Suprapubic skin (tissue), 4 donors: ENCODE measurements at regions not wholly inside any gene's neighbourhood (a gene's known extent, or its start where the extent isn't known, plus 50 kb on each side); places are given as distances from the start of the nearest gene placed in this dataset.

Experiments used
- DNase-seq, 2 donors: peaks; one replicate each; pipeline ENCODE4 v3.0.0-alpha.2; 2019; ENCODE audit warnings: low spot score in 2 of 2
- H3K27ac ChIP-seq: fragments of 200-600 bp; sonication (generic); one replicate; pipeline ENCODE4 v1.5.1; 2019
- H3K27me3 ChIP-seq: fragments of 200-600 bp; sonication (generic); one replicate; pipeline ENCODE4 v1.5.1; 2019
- H3K36me3 ChIP-seq: fragments of 200-600 bp; sonication (generic); one replicate; pipeline ENCODE4 v1.5.1; 2019
- H3K4me1 ChIP-seq: fragments of 200-600 bp; sonication (generic); one replicate; pipeline ENCODE4 v1.5.1; 2019
- H3K4me3 ChIP-seq: fragments of 200-600 bp; sonication (generic); one replicate; pipeline ENCODE4 v1.5.1; 2019; ENCODE audit warnings: mild to moderate bottlenecking
- H3K9me3 ChIP-seq: fragments of 200-600 bp; sonication (generic); one replicate; pipeline ENCODE4 v1.5.1; 2019
- CTCF ChIP-seq, 2 donors: fragments of 200-600 bp in 1 of 2; fragments of 450-650 bp in 1 of 2; sonication (generic) in 1 of 2; IDR thresholded peaks; one replicate each; pipeline ENCODE4 v1.5.1; 2016 to 2019; ENCODE audit warnings: antibody characterized with exemption in 2 of 2, mild to moderate bottlenecking in 1 of 2, moderate library complexity in 1 of 2
- EP300 ChIP-seq: sonication (generic); formaldehyde crosslinking; IDR thresholded peaks from one replicate; pipeline ENCODE4 v1.6.1; 2017; ENCODE audit warnings: antibody characterized with exemption
- POLR2A ChIP-seq, 2 donors: fragments of 450-650 bp; IDR thresholded peaks; one replicate each; pipeline ENCODE4 v1.6.1; 2017; ENCODE audit warnings: antibody characterized with exemption in 2 of 2, mild to moderate bottlenecking in 2 of 2, moderate library complexity in 2 of 2
- POLR2AphosphoS5 ChIP-seq, 3 donors: sonication (generic); formaldehyde crosslinking; IDR thresholded peaks; one replicate each; pipeline ENCODE4 v1.6.1; 2017; ENCODE audit warnings: antibody characterized with exemption in 3 of 3
- WGBS: methylation state at CpG from one replicate; pipeline ENCODE4 v1.1.5; 2018; 5-methylcytosine and 5-hydroxymethylcytosine counted together

- Histone ChIP-seq H3K27ac (no peak overlapping the region), H3K9me3 (no peaks in the 10 kb centered on the region), H3K4me3 (no peak overlapping the region), H3K27me3 (no peaks in the 10 kb centered on the region), H3K36me3 (no peaks in the 10 kb centered on the region), H3K4me1 (no peaks in the 10 kb centered on the region)
- TF ChIP-seq POLR2AphosphoS5 (IDR thresholded peaks at IDR 0.05) = no peak
- TF ChIP-seq POLR2A (IDR thresholded peaks at IDR 0.05) = no peak
- no peak for TF ChIP-seq EP300
- no peak for TF ChIP-seq CTCF (IDR thresholded peaks at IDR 0.05)
- WGBS = 74% methylated on average over 3 of the region's 3 CpGs
- DNase-seq = no peak
These were observed 184.8 kb downstream of the TXNL1 start for GRCh38 chr18:56453631-56454030.

- 50% methylated on average over 1 of the region's 1 CpG for WGBS
These were observed 187.2 kb downstream of the TXNL1 start for GRCh38 chr18:56451188-56451587.

GRCh38 chr18:56448751-56449150, 189.6 kb downstream of the TXNL1 start:
- no peak for DNase-seq
- 72% methylated on average over 5 of the region's 5 CpGs for WGBS
- no peak for TF ChIP-seq CTCF (IDR thresholded peaks at IDR 0.05)
- no peak for TF ChIP-seq EP300
- no peak for TF ChIP-seq POLR2AphosphoS5 (IDR thresholded peaks at IDR 0.05)
- no peak for TF ChIP-seq POLR2A (IDR thresholded peaks at IDR 0.05)
- Histone ChIP-seq H3K4me3 (no peak overlapping the region), H3K4me1 (peaks cover 8% of the 10 kb centered on the region), H3K27me3 (no peaks in the 10 kb centered on the region), H3K27ac (no peak overlapping the region), H3K36me3 (no peaks in the 10 kb centered on the region), H3K9me3 (no peaks in the 10 kb centered on the region)

More at GRCh38 chr18:56451188-56451587, 187.2 kb downstream of the TXNL1 start:
- no peak for TF ChIP-seq POLR2A (IDR thresholded peaks at IDR 0.05)
- TF ChIP-seq CTCF (IDR thresholded peaks at IDR 0.05) = no peak
- TF ChIP-seq POLR2AphosphoS5 (IDR thresholded peaks at IDR 0.05) = no peak
- no peak for TF ChIP-seq EP300
- Histone ChIP-seq H3K36me3 (no peaks in the 10 kb centered on the region), H3K27ac (no peak overlapping the region), H3K27me3 (no peaks in the 10 kb centered on the region), H3K4me1 (peaks cover 8% of the 10 kb centered on the region), H3K9me3 (no peaks in the 10 kb centered on the region), H3K4me3 (no peak overlapping the region)
- DNase-seq = no peak

GRCh38 chr18:56445422-56445821, 193.0 kb downstream of the TXNL1 start:
- H3K27me3 ChIP-seq = no peaks in the 10 kb centered on the region
- H3K27ac ChIP-seq = no peak overlapping the region
- no peak overlapping the region for H3K4me3 ChIP-seq
- 53% methylated on average over 6 of the region's 6 CpGs for WGBS
- DNase-seq = no peak
- peaks cover 8% of the 10 kb centered on the region for H3K4me1 ChIP-seq
- no peaks in the 10 kb centered on the region for H3K9me3 ChIP-seq
- TF ChIP-seq POLR2AphosphoS5 (IDR thresholded peaks at IDR 0.05) = no peak
- TF ChIP-seq POLR2A (IDR thresholded peaks at IDR 0.05) = no peak
- TF ChIP-seq EP300 = no peak
- no peak for TF ChIP-seq CTCF (IDR thresholded peaks at IDR 0.05)
- H3K36me3 ChIP-seq = no peaks in the 10 kb centered on the region

- Histone ChIP-seq H3K4me3 (no peak overlapping the region), H3K27me3 (no peaks in the 10 kb centered on the region), H3K27ac (no peak overlapping the region), H3K36me3 (no peaks in the 10 kb centered on the region), H3K9me3 (no peaks in the 10 kb centered on the region), H3K4me1 (peaks cover 8% of the 10 kb centered on the region)
- WGBS = 84% methylated on average over 3 of the region's 3 CpGs
- no peak for DNase-seq
- TF ChIP-seq POLR2AphosphoS5 (IDR thresholded peaks at IDR 0.05) (no peak), CTCF (IDR thresholded peaks at IDR 0.05) (no peak), POLR2A (IDR thresholded peaks at IDR 0.05) (no peak), EP300 (no peak)
These were observed 194.2 kb downstream of the TXNL1 start for GRCh38 chr18:56444201-56444600.
